ENCODE measurements at regions not wholly inside any gene's neighbourhood (a gene's known extent, or its start where the extent isn't known, plus 50 kb on each side); places are given as distances from the start of the nearest gene placed in this dataset.
"Not testable (repeated sequence)": the region's sequence is repeated elsewhere in the genome, so short reads cannot be mapped to it uniquely, and the experiment has no call there.

DNA sequence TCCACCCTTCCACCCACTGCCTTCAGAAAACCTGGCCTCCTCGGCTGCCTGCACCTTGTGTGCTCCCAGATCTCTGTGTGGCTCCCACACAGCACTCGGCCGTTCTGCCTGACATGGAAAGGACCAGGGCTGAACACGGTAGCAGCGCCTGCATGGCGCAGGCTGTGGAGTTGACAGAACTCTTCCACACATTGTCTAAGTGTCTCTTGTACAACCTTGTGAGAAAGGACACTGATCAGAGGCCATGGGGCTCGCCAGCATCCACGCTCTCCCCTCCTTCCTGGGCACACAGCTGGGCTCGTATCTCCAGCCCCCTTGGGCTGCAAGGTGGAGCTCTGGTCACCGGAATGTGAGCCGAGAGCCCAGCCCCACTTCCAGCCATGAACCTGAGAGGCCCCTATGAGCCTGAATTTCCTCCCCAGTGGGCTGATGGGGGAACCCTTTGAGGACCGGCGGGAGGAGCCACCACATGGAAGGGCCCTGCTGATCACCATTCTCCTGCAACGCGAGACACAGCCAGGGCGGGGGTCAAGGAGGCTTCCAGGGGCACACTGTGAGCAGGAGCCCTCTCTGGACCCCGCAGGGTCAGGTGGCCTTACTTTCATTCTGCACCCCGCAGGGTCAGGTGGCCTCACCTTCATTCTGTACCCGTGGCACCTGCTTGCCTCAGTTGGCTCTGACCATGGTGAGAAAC lies 314.2 kb upstream of the MYT1L start:
- H3K4me3 ChIP-seq = no peak overlapping the region
- no peak for DNase-seq
- intact Hi-C loops (cut with DNase I) = no loop called here

DNA sequence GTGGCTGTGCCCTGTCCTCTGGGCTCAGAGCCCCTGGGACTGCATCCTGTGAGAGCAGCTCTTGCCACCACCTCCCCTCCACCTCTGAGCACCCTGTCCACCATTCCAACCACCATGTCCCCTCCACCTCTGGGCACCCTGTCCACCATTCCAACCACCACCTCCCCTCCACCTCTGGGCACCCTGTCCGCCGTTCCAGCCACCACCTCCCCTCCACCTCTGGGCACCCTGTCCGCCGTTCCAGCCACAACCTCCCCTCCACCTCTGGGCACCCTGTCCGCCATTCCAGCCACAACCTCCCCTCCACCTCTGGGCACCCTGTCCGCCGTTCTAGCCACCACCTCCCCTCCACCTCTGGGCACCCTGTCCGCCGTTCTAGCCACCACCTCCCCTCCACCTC lies 313.7 kb upstream of the MYT1L start:
- H3K36me3 ChIP-seq; intact Hi-C loops (cut with DNase I); H3K4me1 ChIP-seq (ENCODE audit: insufficient read depth); H3K9me3 ChIP-seq; H3K27me3 ChIP-seq; H3K4me3 ChIP-seq; DNase-seq; H3K27ac ChIP-seq: not testable (repeated sequence)
- 83 to 87% (median 86%) methylated on average over 9 of the region's 9 CpGs for WGBS, 3 donors

More for the DNA sequence above, 314.2 kb upstream of the MYT1L start:
- TF ChIP-seq, protein P1, sequence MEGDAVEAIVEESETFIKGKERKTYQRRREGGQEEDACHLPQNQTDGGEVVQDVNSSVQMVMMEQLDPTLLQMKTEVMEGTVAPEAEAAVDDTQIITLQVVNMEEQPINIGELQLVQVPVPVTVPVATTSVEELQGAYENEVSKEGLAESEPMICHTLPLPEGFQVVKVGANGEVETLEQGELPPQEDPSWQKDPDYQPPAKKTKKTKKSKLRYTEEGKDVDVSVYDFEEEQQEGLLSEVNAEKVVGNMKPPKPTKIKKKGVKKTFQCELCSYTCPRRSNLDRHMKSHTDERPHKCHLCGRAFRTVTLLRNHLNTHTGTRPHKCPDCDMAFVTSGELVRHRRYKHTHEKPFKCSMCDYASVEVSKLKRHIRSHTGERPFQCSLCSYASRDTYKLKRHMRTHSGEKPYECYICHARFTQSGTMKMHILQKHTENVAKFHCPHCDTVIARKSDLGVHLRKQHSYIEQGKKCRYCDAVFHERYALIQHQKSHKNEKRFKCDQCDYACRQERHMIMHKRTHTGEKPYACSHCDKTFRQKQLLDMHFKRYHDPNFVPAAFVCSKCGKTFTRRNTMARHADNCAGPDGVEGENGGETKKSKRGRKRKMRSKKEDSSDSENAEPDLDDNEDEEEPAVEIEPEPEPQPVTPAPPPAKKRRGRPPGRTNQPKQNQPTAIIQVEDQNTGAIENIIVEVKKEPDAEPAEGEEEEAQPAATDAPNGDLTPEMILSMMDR (IDR thresholded peaks at IDR 0.05) = no peak
- TF ChIP-seq EP300 (IDR thresholded peaks at IDR 0.05) = no peak
- no peak overlapping the region for H3K27ac ChIP-seq
- H3K4me1 ChIP-seq (ENCODE audit: insufficient read depth) = no peaks in the 10 kb centered on the region
- 77 to 85% (median 81%) methylated on average over 19 of the region's 19 CpGs for WGBS, 3 donors
- no peaks in the 10 kb centered on the region for H3K9me3 ChIP-seq
- H3K36me3 ChIP-seq = no peaks in the 10 kb centered on the region
- no peaks in the 10 kb centered on the region for H3K27me3 ChIP-seq

DNA sequence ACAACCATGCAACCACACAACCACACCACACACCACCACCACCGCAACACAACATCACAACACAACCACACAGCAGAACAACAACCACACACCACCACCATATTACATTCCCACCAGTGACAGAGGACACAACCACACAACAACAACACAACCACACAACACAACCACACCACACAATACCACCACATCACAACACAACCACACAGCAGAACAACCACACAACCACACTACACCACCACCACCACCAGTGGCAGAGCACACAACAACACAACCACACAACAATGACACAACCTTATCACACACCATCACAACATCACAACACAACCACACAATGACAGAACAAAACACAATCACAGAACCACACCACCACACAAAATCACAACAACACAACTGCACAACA lies 313.0 kb upstream of the MYT1L start:
- Histone ChIP-seq H3K4me3 (no peak overlapping the region), H3K4me1 (ENCODE audit: insufficient read depth) (no peaks in the 10 kb centered on the region), H3K36me3 (no peaks in the 10 kb centered on the region), H3K9me3 (no peaks in the 10 kb centered on the region), H3K27ac (no peak overlapping the region), H3K27me3 (no peaks in the 10 kb centered on the region)
- no peak for DNase-seq
- intact Hi-C loops (cut with DNase I) = no loop called here
- 94 to 100% (median 100%) methylated on average over 1 of the region's 1 CpG for WGBS, 3 donors
- TF ChIP-seq, protein P1 (IDR thresholded peaks at IDR 0.05) = no peak
- TF ChIP-seq POLR2A (IDR thresholded peaks at IDR 0.05) (no peak), EP300 (IDR thresholded peaks at IDR 0.05) (no peak)

DNA sequence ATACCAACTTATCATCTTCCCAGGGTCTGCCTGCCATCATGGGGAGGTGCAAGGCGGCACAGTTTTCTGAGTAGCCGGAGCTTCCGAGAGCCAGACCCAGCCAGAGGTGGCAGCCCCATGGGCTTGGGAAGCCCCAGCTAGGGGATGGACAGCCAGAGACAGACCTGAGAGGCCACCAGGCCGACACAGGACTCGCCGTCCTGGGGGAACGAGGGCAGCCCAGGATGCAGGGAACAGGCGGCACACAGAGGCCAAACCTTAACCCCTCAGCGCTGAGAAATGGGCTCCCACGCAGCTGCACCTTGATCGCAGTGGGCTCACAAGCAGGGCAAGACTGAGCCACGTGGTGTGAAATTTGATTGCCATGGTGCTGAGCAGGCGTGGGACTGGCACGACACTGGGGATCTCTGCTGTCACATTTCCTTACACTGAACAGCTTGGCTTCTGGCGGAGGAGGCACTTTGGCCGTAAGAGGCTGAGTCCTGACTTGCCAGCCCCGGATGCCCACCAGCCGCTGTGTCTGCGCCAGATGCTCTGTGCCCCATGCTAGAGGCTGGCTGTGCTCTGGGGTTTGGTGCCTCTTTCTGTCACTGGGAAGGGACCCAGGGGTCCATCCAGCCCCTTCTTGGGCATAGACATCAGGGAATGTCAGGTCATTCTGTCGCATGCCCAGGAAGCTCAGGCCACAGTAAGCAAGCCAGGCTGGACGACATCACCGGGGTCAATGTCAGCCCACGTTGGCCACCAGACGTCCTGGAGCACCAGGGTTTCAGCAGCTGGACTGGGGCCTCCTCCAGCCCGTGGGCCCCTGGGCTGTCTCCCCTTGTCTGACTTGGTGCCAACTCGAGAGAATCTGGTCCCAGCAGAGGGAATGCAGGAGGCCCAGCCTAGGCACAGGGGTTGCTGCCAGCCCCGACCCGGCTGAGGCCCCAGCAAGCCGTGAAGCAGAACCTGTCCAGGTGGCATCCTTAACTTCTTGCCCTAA lies 312.1 kb upstream of the MYT1L start:
- DNase-seq = no peak
- no peak for TF ChIP-seq EP300 (IDR thresholded peaks at IDR 0.05)
- no peaks in the 10 kb centered on the region for H3K36me3 ChIP-seq
- intact Hi-C loops (cut with DNase I) = no loop called here
- H3K27me3 ChIP-seq = no peaks in the 10 kb centered on the region
- no peak overlapping the region for H3K4me3 ChIP-seq
- no peak overlapping the region for H3K27ac ChIP-seq
- H3K9me3 ChIP-seq = no peaks in the 10 kb centered on the region
- no peaks in the 10 kb centered on the region for H3K4me1 ChIP-seq (ENCODE audit: insufficient read depth)
- 80 to 86% (median 85%) methylated on average over 29 of the region's 29 CpGs for WGBS, 3 donors

DNA sequence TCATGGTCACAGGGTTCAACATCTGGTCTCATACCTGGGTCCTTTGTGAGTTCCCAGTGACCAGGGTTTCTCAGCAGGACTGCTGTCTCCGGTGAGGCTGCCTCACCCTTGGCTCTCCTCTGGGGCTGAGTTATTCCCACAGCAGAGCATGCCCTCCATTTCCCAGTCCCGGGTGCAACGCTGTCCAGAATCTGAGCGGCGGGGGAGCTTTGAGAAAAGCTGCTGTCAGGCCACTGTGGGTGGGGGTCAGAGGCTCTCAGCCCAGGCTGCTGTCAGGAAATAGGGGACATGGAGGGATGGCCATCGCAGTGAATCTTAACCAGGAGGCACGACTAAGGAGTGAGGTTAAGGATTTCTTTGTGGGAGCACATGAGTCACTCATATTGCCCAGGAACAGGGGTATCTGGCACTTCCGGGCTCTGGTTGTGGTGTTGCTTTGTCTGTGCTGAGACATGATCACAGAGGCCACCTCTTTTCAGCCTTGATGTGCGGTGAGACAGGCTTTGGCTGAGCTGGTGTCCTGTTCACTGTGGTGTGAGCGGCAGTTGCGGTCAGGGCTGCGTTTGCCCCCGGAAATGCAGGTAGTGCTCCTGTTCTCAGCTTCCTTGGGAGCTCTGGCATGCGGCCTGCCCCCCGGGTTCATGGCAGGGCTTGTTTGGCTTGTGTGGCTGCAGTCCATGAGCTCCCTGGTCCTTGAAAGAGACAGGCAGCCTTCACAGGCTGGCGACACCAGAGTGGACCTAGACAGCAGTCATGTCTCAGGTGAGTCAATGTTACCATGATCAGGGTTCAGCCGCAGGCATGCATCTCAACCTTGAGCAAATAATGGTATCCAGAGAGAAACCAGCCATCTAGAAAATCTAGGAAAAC lies 310.7 kb upstream of the MYT1L start:
- no peak overlapping the region for H3K4me3 ChIP-seq
- H3K9me3 ChIP-seq = no peaks in the 10 kb centered on the region
- H3K36me3 ChIP-seq = no peaks in the 10 kb centered on the region
- DNase-seq = no peak
- TF ChIP-seq EP300 (IDR thresholded peaks at IDR 0.05) (no peak), POLR2A (IDR thresholded peaks at IDR 0.05) (no peak)
- TF ChIP-seq, protein P1 (IDR thresholded peaks at IDR 0.05) = no peak
- intact Hi-C loops (cut with DNase I) = no loop called here
- H3K27ac ChIP-seq = no peak overlapping the region
- no peaks in the 10 kb centered on the region for H3K4me1 ChIP-seq (ENCODE audit: insufficient read depth)
- no peaks in the 10 kb centered on the region for H3K27me3 ChIP-seq
- WGBS, 3 donors = 70 to 79% (median 73%) methylated on average over 17 of the region's 17 CpGs
